ENCODE measurements at regions not wholly inside any gene's neighbourhood (a gene's known extent, or its start where the extent isn't known, plus 50 kb on each side); places are given as distances from the start of the nearest gene placed in this dataset.

DNA sequence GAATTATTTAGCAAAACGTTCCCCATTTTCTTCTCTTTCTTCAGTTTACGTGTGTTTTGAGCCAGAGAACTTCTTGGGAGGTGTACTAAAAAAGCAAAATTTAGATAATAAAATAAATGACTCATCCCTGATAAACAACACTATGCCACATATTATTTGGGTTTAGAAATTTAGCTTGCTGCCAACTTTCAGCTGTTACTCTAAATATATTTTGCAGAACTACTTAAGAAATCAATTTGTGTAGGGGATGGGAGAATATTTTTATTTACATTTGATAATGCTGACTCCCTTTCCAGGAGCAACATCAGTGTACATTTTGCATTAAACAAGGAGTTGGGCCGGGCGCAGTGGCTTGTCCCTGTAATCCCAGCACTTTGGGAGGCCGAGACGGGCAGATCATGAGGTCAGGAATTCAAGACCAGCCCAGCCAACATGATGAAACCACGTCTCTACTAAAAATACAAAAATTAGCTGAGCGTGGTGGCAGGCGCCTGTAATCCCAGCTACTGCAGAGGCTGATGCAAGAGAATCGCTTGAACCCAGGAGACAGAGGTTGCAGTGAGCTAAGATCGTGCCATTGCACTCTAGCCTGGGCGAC lies 151.4 kb upstream of the ZRANB2 start (continued):
- TF ChIP-seq, protein P1, sequence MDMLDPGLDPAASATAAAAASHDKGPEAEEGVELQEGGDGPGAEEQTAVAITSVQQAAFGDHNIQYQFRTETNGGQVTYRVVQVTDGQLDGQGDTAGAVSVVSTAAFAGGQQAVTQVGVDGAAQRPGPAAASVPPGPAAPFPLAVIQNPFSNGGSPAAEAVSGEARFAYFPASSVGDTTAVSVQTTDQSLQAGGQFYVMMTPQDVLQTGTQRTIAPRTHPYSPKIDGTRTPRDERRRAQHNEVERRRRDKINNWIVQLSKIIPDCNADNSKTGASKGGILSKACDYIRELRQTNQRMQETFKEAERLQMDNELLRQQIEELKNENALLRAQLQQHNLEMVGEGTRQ (IDR thresholded peaks at IDR 0.05; ENCODE audit: borderline replicate concordance, low read depth, low read length): no peak
- no peak for TF ChIP-seq GATA2 (CRISPR knock-in tag; IDR thresholded peaks at IDR 0.05)

DNA sequence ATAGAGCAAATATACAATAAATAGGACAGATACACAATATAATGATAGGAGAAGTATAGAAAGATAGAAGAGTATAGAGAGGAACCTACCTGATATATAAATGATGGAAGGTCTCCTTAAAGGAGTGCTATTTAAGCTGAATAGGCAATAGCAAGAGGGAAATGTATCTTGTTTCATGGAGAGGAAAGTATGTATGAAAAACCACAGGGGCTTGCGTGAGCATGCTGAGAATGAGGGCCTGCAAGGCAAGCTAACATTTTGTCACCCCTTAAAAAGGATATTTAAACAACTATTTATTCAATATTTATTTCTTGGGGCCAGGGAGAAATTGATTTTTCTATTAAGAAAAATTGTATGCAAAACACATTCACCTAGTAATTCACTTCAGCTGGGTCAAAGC lies 150.9 kb upstream of the ZRANB2 start:
- Histone ChIP-seq H2AFZ (ENCODE audit: low read depth) (no peak overlapping the region), H3K9me3 (no peaks in the 10 kb centered on the region), H3K27me3 (ENCODE audit: insufficient read depth) (no peaks in the 10 kb centered on the region), H4K20me1 (ENCODE audit: insufficient read depth) (no peaks in the 10 kb centered on the region), H3K79me2 (ENCODE audit: insufficient read depth) (no peaks in the 10 kb centered on the region), H3K4me3 (ENCODE audit: low read depth in 2 of 2, low read length in 1 of 2) (no peak overlapping the region), H3K9ac (no peak overlapping the region), H3K4me2 (no peak overlapping the region), H3K9me2 (no peaks in the 10 kb centered on the region), H3K27ac (ENCODE audit: low read depth in 2 of 2, low read length in 1 of 2) (no peak overlapping the region), H3K4me1 (ENCODE audit: control insufficient read depth in 1 of 2, insufficient read depth in 2 of 2, low read depth in 1 of 2, low read length in 1 of 2) (no peaks in the 10 kb centered on the region), H3K36me3 (replicated peaks in 1 of 2; ENCODE audit: control insufficient read depth in 1 of 2, insufficient read depth in 2 of 2, low read length in 1 of 2) (no peaks in the 10 kb centered on the region), H3F3A (replicated peaks; ENCODE audit: insufficient read depth) (no peaks in the 10 kb centered on the region)
- WGBS (ENCODE audit: low lambda C conversion rate): 65% methylated on average over 1 of the region's 1 CpG
- DNase-seq: no peak
- POLR2A ChIA-PET: no interaction called here
- TF ChIP-seq EP300 (IDR thresholded peaks at IDR 0.05; ENCODE audit: borderline replicate concordance in 1 of 2, low read depth in 1 of 2, low read length in 1 of 2): no peak
- TF ChIP-seq CTCF (IDR thresholded peaks at IDR 0.05): no peak
- no peak for TF ChIP-seq FOXM1 (IDR thresholded peaks at IDR 0.05; ENCODE audit: low read depth)
- no peak for TF ChIP-seq NRF1 (IDR thresholded peaks at IDR 0.05; ENCODE audit: low read depth, low read length)
- TF ChIP-seq NFIC (IDR thresholded peaks at IDR 0.05; ENCODE audit: borderline replicate concordance): no peak
- TF ChIP-seq RFX5 (IDR thresholded peaks at IDR 0.05; ENCODE audit: low read length): no peak
- TF ChIP-seq, protein P1 (IDR thresholded peaks at IDR 0.05; ENCODE audit: borderline replicate concordance, low read depth, low read length): no peak
- no peak for TF ChIP-seq TCF12 (IDR thresholded peaks at IDR 0.05)
- TF ChIP-seq ELF1 (IDR thresholded peaks at IDR 0.05): no peak
- TF ChIP-seq GABPA (IDR thresholded peaks at IDR 0.05; ENCODE audit: low read depth): no peak
- TF ChIP-seq MXI1 (IDR thresholded peaks at IDR 0.05; ENCODE audit: low read depth, low read length): no peak
- CTCF ChIA-PET: interaction anchor here (1.0 to 1.1 kb wide), 2 partner anchors 35 to 1391 kb away, joined by 3 read pairs; no protein-coding TSS in a partner anchor
